Mesenchymal stem cell (in vitro differentiated cells and primary cell): ENCODE measurements at regions not wholly inside any gene's neighbourhood (a gene's known extent, or its start where the extent isn't known, plus 50 kb on each side); places are given as distances from the start of the nearest gene placed in this dataset.

ENCODE experiments used
- DNase-seq: peaks from one replicate; pipeline ENCODE4 v3.0.0-alpha.2; 2013
- H2AFZ ChIP-seq: one replicate; pipeline ENCODE4 v1.6.1; 2013; ENCODE audit warnings: low read depth, mild to moderate bottlenecking, control low read depth, inconsistent platforms, low read length, moderate library complexity
- H2AK5ac ChIP-seq: 2 replicates; pipeline ENCODE4 v1.6.1; 2013; ENCODE audit warnings: low read length, moderate library complexity, mild to moderate bottlenecking, inconsistent platforms; ENCODE audit not compliant: severe bottlenecking
- H2BK120ac ChIP-seq: one replicate; pipeline ENCODE4 v1.6.1; 2013; ENCODE audit warnings: low read depth, mild to moderate bottlenecking, inconsistent platforms, low read length, moderate library complexity
- H2BK12ac ChIP-seq, 2 experiments: one replicate each; pipeline ENCODE4 v1.6.1; 2013; ENCODE audit warnings: inconsistent platforms in 2 of 2, low read length in 2 of 2, mild to moderate bottlenecking in 2 of 2, moderate library complexity in 2 of 2, control low read depth in 1 of 2
- H2BK15ac ChIP-seq: one replicate; pipeline ENCODE4 v1.6.1; 2013; ENCODE audit warnings: mild to moderate bottlenecking, low read depth, inconsistent platforms; ENCODE audit not compliant: poor library complexity, severe bottlenecking
- H2BK5ac ChIP-seq: 2 replicates; pipeline ENCODE4 v1.6.1; 2013; ENCODE audit warnings: low read depth, mild to moderate bottlenecking, low read length, control low read depth, inconsistent platforms; ENCODE audit not compliant: poor library complexity, severe bottlenecking
- H3K14ac ChIP-seq, 2 experiments: one replicate each; pipeline ENCODE4 v1.6.1; 2013; ENCODE audit warnings: inconsistent platforms in 2 of 2, low read length in 2 of 2, control low read depth in 1 of 2, mild to moderate bottlenecking in 1 of 2, moderate library complexity in 1 of 2
- H3K18ac ChIP-seq, 2 experiments: one replicate each; pipeline ENCODE4 v1.6.1; 2013; ENCODE audit warnings: inconsistent platforms in 2 of 2, low read length in 2 of 2, control low read depth in 1 of 2, low read depth in 1 of 2, mild to moderate bottlenecking in 1 of 2
- H3K23ac ChIP-seq, 2 experiments: one replicate each; pipeline ENCODE4 v1.6.1; 2013; ENCODE audit warnings: inconsistent platforms in 2 of 2, low read length in 2 of 2, mild to moderate bottlenecking in 2 of 2, moderate library complexity in 2 of 2, control low read depth in 1 of 2
- H3K27ac ChIP-seq: 2 replicates; pipeline ENCODE4 v1.5.1; 2013; ENCODE audit warnings: mild to moderate bottlenecking, moderate library complexity, low read length, control low read depth, inconsistent platforms; ENCODE audit not compliant: poor library complexity, severe bottlenecking
- H3K27me3 ChIP-seq, 2 experiments: 2 replicates each; pipeline versions ENCODE4 v1.6.1 to v1.7.0; 2013; ENCODE audit warnings: low read length in 2 of 2, mild to moderate bottlenecking in 2 of 2, moderate library complexity in 2 of 2, control low read depth in 1 of 2, inconsistent platforms in 1 of 2; ENCODE audit not compliant: control insufficient read depth in 1 of 2, insufficient read depth in 1 of 2
- H3K36me3 ChIP-seq, 2 experiments: 2 replicates each; pipeline versions ENCODE4 v1.6.1 to v1.7.0; 2013; ENCODE audit warnings: low read length in 2 of 2, control low read depth in 1 of 2, inconsistent platforms in 1 of 2, low read depth in 1 of 2, mild to moderate bottlenecking in 1 of 2; ENCODE audit not compliant: insufficient read depth in 2 of 2, control insufficient read depth in 1 of 2
- H3K4ac ChIP-seq, 2 experiments: one replicate each; pipeline ENCODE4 v1.6.1; 2013; ENCODE audit warnings: inconsistent platforms in 2 of 2, low read length in 2 of 2, mild to moderate bottlenecking in 2 of 2, moderate library complexity in 2 of 2, control low read depth in 1 of 2, low read depth in 1 of 2
- H3K4me1 ChIP-seq: 2 replicates; pipeline ENCODE4 v1.6.1; 2013; ENCODE audit warnings: low read depth, low read length, control low read depth; ENCODE audit not compliant: control insufficient read depth, insufficient read depth
- H3K4me2 ChIP-seq: 2 replicates; pipeline ENCODE4 v1.6.1; 2013; ENCODE audit warnings: low read length, mild to moderate bottlenecking, inconsistent platforms; ENCODE audit not compliant: poor library complexity, severe bottlenecking
- H3K4me3 ChIP-seq, 2 experiments: 2 replicates each; pipeline versions ENCODE4 v1.5.1 to v1.7.0; 2013; ENCODE audit warnings: low read length in 2 of 2, mild to moderate bottlenecking in 2 of 2, control low read depth in 1 of 2, low read depth in 1 of 2; ENCODE audit not compliant: insufficient read depth in 1 of 2
- H3K79me1 ChIP-seq: replicated peaks from 2 replicates; pipeline ENCODE4 v1.6.1; 2013; ENCODE audit warnings: mild to moderate bottlenecking, control low read depth, low read length, inconsistent platforms; ENCODE audit not compliant: poor library complexity, severe bottlenecking
- H3K9ac ChIP-seq: 2 replicates; pipeline ENCODE4 v1.7.0; 2013; ENCODE audit warnings: mild to moderate bottlenecking, low read length, moderate library complexity
- H3K9me3 ChIP-seq: 2 replicates; pipeline ENCODE4 v1.7.0; 2013; ENCODE audit warnings: mild to moderate bottlenecking, low read length; ENCODE audit not compliant: control insufficient read depth
- H4K8ac ChIP-seq: one replicate; pipeline ENCODE4 v1.6.1; 2013; ENCODE audit warnings: inconsistent platforms, mild to moderate bottlenecking, low read length, moderate library complexity
- H4K91ac ChIP-seq: one replicate; pipeline ENCODE4 v1.6.1; 2013; ENCODE audit warnings: mild to moderate bottlenecking, low read length, inconsistent platforms
- WGBS: methylation state at CpG from one replicate; pipeline ENCODE4 v1.1.7; 2013; ENCODE audit warnings: mixed read lengths; 5-methylcytosine and 5-hydroxymethylcytosine counted together

DNA sequence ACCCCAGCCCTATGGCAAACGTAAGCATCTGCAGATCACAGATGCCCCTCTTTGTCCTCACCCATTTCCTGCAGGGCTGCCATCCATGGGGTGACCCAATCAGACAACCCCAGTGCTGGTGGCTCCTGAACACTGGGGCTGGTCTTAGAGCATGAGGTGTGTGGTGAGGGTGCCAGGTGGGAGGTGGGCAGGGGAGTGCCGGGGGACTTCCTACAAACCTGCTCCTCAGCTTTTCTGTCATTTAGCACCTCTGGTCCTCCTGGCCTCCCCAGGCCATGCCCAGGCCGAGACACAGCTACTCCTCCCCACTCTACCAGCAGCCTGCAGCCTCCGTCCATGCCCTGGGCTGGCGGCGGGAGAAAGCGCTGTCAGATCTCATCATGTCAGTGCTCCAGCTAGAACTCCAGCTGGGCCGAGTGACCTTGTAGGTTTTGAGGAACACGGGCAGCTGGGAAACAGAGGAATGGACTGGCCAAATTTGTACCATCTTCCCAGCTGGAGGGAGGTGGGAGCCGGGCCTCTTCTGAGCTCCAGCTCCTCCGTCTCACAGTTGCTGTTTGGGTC is 157.7 kb upstream of the NECTIN1 start:
- Histone ChIP-seq H3K14ac (no peak overlapping the region), H3K27me3 (peaks cover 22 to 94% of the 10 kb centered on the region in 2 experiments), H3K9me3 (no peaks in the 10 kb centered on the region), H3K79me1 (no peaks in the 10 kb centered on the region), H4K91ac (no peak overlapping the region), H2BK120ac (no peak overlapping the region), H3K9ac (no peak overlapping the region), H3K23ac (no peak overlapping the region), H3K4me2 (no peak overlapping the region), H2AK5ac (no peak overlapping the region), H2BK12ac (no peak overlapping the region), H3K27ac (no peak overlapping the region), H2BK15ac (no peak overlapping the region), H3K36me3 (no peaks in the 10 kb centered on the region), H2AFZ (no peak overlapping the region), H3K4me1 (no peaks in the 10 kb centered on the region), H3K4ac (no peak overlapping the region), H2BK5ac (no peak overlapping the region), H3K18ac (no peak overlapping the region), H3K4me3 (no peak overlapping the region), H4K8ac (no peak overlapping the region)
- no peak for DNase-seq
- WGBS = 81% methylated on average over 10 of the region's 11 CpGs

- H3K9me3 ChIP-seq = no peaks in the 10 kb centered on the region
- H2BK15ac ChIP-seq = no peak overlapping the region
- no peak overlapping the region for H3K18ac ChIP-seq
- H3K9ac ChIP-seq = no peak overlapping the region
- H3K79me1 ChIP-seq = no peaks in the 10 kb centered on the region
- no peak overlapping the region for H3K4ac ChIP-seq
- H3K14ac ChIP-seq = no peak overlapping the region
- H2BK120ac ChIP-seq = no peak overlapping the region
- no peak overlapping the region for H3K23ac ChIP-seq
- no peak overlapping the region for H4K91ac ChIP-seq
- no peak overlapping the region for H2AK5ac ChIP-seq
- H2BK12ac ChIP-seq = no peak overlapping the region
- H3K4me2 ChIP-seq = no peak overlapping the region
- H2AFZ ChIP-seq = no peak overlapping the region
- H2BK5ac ChIP-seq = no peak overlapping the region
- H3K36me3 ChIP-seq = no peaks in the 10 kb centered on the region
- DNase-seq = no peak
- 87% methylated on average over 3 of the region's 5 CpGs for WGBS
- no peak overlapping the region for H3K4me3 ChIP-seq
- H3K27ac ChIP-seq = no peak overlapping the region
- H3K27me3 ChIP-seq = peaks cover 21 to 92% of the 10 kb centered on the region in 2 experiments
- H4K8ac ChIP-seq = no peak overlapping the region
- H3K4me1 ChIP-seq = no peaks in the 10 kb centered on the region
These were observed 157.0 kb upstream of the NECTIN1 start for GRCh38 chr11:119885861-119886567.

- Histone ChIP-seq H3K9me3 (no peaks in the 10 kb centered on the region), H3K27ac (no peak overlapping the region), H3K9ac (no peak overlapping the region), H3K23ac (no peak overlapping the region), H3K79me1 (no peaks in the 10 kb centered on the region), H2AK5ac (no peak overlapping the region), H2BK15ac (no peak overlapping the region), H3K4ac (no peak overlapping the region), H3K14ac (no peak overlapping the region), H2BK12ac (no peak overlapping the region), H2BK120ac (no peak overlapping the region), H3K4me1 (no peaks in the 10 kb centered on the region), H2BK5ac (no peak overlapping the region), H3K4me3 (no peak overlapping the region), H3K4me2 (no peak overlapping the region), H4K91ac (no peak overlapping the region), H2AFZ (no peak overlapping the region), H3K27me3 (peaks cover 24 to 92% of the 10 kb centered on the region in 2 experiments), H3K18ac (no peak overlapping the region), H3K36me3 (no peaks in the 10 kb centered on the region), H4K8ac (no peak overlapping the region)
- DNase-seq = no peak
- WGBS = 47% methylated on average over 4 of the region's 5 CpGs
These were observed 156.1 kb upstream of the NECTIN1 start for GRCh38 chr11:119885067-119885466.

GRCh38 chr11:119882316-119882715 is 153.3 kb upstream of the NECTIN1 start:
- no peak overlapping the region for H3K23ac ChIP-seq
- DNase-seq = no peak
- H2BK12ac ChIP-seq = no peak overlapping the region
- no peaks in the 10 kb centered on the region for H3K36me3 ChIP-seq
- H3K14ac ChIP-seq = no peak overlapping the region
- H4K8ac ChIP-seq = no peak overlapping the region
- H2AK5ac ChIP-seq = no peak overlapping the region
- no peak overlapping the region for H3K4me2 ChIP-seq
- no peak overlapping the region for H2BK5ac ChIP-seq
- no peak overlapping the region for H2BK15ac ChIP-seq
- no peak overlapping the region for H2BK120ac ChIP-seq
- H3K27ac ChIP-seq = no peak overlapping the region
- no peak overlapping the region for H3K4me3 ChIP-seq
- no peak overlapping the region for H3K9ac ChIP-seq
- peaks cover 9 to 87% of the 10 kb centered on the region in 2 experiments for H3K27me3 ChIP-seq
- no peaks in the 10 kb centered on the region for H3K4me1 ChIP-seq
- H3K9me3 ChIP-seq = no peaks in the 10 kb centered on the region
- 84% methylated on average over 4 of the region's 4 CpGs for WGBS
- no peak overlapping the region for H2AFZ ChIP-seq
- H3K79me1 ChIP-seq = no peaks in the 10 kb centered on the region
- H3K4ac ChIP-seq = no peak overlapping the region
- no peak overlapping the region for H4K91ac ChIP-seq
- no peak overlapping the region for H3K18ac ChIP-seq
